Activated T-cell treated with anti-CD3 and anti-CD28 coated beads, Interleukin-2, amount 50 U/mL, for 4 hours (primary cell): ENCODE measurements at regions not wholly inside any gene's neighbourhood (a gene's known extent, or its start where the extent isn't known, plus 50 kb on each side); places are given as distances from the start of the nearest gene placed in this dataset.
A peak's percentile ranks its signal among the peaks of the same experiment; 100 is the strongest.

Source experiments
- ATAC-seq, 2 donors: fragments of 200-7000 bp; cut with Tn5 transposase; one replicate each; pipeline ENCODE4 v1.10.0; 2021
- DNase-seq: peaks from one replicate; pipeline ENCODE4 v3.0.0-alpha.2; 2020
- H3K27me3 Mint-ChIP-seq: one replicate; pipeline ENCODE4 v1.8.0; 2021; ENCODE audit warnings: low read depth, mixed read lengths
- H3K36me3 Mint-ChIP-seq: one replicate; pipeline ENCODE4 v1.8.0; 2022; ENCODE audit warnings: mixed read lengths; ENCODE audit not compliant: insufficient read depth
- H3K4me1 Mint-ChIP-seq: one replicate; pipeline ENCODE4 v1.8.0; 2021; ENCODE audit warnings: low read depth, mixed read lengths
- H3K4me3 Mint-ChIP-seq: one replicate; pipeline ENCODE4 v1.8.0; 2021; ENCODE audit warnings: mild to moderate bottlenecking, moderate library complexity, mixed read lengths
- H3K9me3 Mint-ChIP-seq: one replicate; pipeline ENCODE4 v1.8.0; 2021; ENCODE audit warnings: mixed read lengths

- Mint-ChIP-seq H3K27me3 (no peaks in the 10 kb centered on the region), H3K9me3 (peaks cover 16% of the 10 kb centered on the region), H3K4me3 (no peak overlapping the region), H3K4me1 (peaks cover 17% of the 10 kb centered on the region), H3K36me3 (no peaks in the 10 kb centered on the region)
- no peak for DNase-seq
- ATAC-seq = peak; percentile 95 to 96
These were observed 67.2 kb upstream of the C1GALT1C1 start for GRCh38 chrX:120697053-120697452.

DNA sequence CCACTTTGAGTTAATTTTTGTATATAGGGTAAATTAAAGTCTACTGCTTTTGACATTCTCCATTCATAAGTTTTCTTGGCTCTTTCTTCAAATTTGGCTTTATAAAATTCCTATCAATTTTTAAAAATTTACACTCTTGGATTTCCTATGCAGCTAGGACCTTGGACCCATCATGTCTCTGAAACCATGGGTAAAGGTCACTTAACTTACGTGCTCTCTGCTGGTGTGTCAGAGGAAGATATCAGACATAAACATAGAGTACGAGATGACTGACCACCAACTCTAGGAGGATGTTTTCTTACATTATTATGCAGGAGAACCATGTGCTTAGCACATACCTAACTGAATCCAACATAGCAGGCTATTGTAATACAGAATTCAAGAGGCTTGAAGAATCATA is 62.5 kb upstream of the C1GALT1C1 start:
- Mint-ChIP-seq H3K4me3 (no peak overlapping the region), H3K4me1 (peaks cover 22% of the 10 kb centered on the region), H3K27me3 (no peaks in the 10 kb centered on the region), H3K9me3 (no peaks in the 10 kb centered on the region), H3K36me3 (no peaks in the 10 kb centered on the region)
- ATAC-seq (no peak), DNase-seq (no peak)

- Mint-ChIP-seq H3K27me3 (no peaks in the 10 kb centered on the region), H3K4me3 (no peak overlapping the region)
- ATAC-seq = peak; percentile 37 to 43
These were observed 61.1 kb upstream of the C1GALT1C1 start for GRCh38 chrX:120690941-120691340.

DNA sequence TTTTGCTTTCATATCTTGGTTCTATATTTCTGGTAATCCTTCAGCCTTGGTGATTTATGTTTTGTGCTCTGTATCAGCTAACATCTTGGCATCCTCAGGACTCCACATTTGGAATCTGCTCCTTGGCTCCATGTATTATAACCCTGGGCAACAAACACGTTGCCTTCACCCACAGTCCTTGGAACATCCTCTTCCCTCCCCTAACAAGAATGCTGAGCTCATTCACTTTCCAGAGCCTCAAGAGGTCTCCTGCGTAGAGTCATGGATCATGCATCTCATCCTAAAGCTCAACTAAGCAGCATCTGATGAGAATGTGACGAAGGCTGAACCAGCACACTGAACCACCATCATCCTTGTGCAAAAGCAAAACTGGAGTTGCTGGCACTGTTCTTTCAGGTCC is 60.5 kb upstream of the C1GALT1C1 start:
- no peaks in the 10 kb centered on the region for H3K36me3 Mint-ChIP-seq
- ATAC-seq (peak in 1 of 2 donors; percentile 32), DNase-seq (no peak)
- no peaks in the 10 kb centered on the region for H3K9me3 Mint-ChIP-seq
- H3K27me3 Mint-ChIP-seq = no peaks in the 10 kb centered on the region
- no peak overlapping the region for H3K4me3 Mint-ChIP-seq
- H3K4me1 Mint-ChIP-seq = peaks cover 10% of the 10 kb centered on the region

More at GRCh38 chrX:120690941-120691340, 61.1 kb upstream of the C1GALT1C1 start:
- DNase-seq = no peak
- Mint-ChIP-seq H3K9me3 (no peaks in the 10 kb centered on the region), H3K4me1 (peaks cover 10% of the 10 kb centered on the region), H3K36me3 (no peaks in the 10 kb centered on the region)

GRCh38 chrX:120680090-120680489 is 50.2 kb upstream of the C1GALT1C1 start:
- DNase-seq (no peak), ATAC-seq (no peak)
- Mint-ChIP-seq H3K4me1 (peaks cover 24% of the 10 kb centered on the region), H3K9me3 (peaks cover 6% of the 10 kb centered on the region), H3K27me3 (no peaks in the 10 kb centered on the region), H3K4me3 (no peak overlapping the region), H3K36me3 (peaks cover 3% of the 10 kb centered on the region)
